Dermis microvascular lymphatic vessel endothelial cell (primary cell): ENCODE measurements at regions not wholly inside any gene's neighbourhood (a gene's known extent, or its start where the extent isn't known, plus 50 kb on each side); places are given as distances from the start of the nearest gene placed in this dataset.

ENCODE experiments used
- DNase-seq, 2 donors: peaks; one replicate each; pipeline versions ENCODE4 v3.0.0 to v3.0.0-alpha.2; 2010; ENCODE audit warnings: low read depth in 2 of 2

DNA sequence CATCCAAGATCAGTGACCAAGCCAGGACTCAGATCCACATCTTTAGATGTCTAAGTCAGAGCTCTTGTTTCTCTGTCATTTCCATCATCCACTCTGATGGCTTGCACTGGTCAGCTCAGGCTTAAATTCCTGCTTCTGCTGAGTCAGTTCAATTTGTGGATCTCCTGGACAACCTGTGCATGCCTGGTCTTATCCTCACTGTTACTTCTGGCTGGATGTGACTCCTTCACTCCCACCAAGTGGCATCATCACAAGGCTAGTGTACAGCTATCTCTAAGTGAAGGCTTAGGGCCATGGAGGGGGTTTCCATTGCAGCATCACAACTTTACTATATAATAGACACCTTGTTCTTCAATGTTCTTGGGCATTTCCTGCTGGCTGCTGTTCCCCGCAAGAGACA lies 102.9 kb downstream of the EMP1 start:
- no peak for DNase-seq

DNA sequence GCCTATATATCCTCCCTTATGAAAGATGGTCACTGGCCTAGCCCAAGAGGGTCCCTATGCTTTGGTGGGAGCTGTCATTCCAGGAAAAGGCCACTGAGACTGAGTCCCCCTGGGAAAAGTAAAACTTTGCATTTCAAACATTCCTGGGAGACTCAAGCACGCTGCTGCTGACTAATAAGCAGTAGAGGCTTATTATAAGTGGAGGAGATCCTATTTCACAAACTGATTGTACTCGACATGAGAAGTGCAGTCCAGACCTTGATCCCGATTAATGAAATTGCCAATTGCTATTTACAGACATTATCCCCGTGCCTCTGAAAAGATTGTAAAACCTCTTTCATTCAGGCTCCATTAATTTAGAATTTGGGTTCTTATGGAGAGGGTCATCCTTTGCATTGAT lies 96.6 kb downstream of the EMP1 start:
- DNase-seq = no peak

DNA sequence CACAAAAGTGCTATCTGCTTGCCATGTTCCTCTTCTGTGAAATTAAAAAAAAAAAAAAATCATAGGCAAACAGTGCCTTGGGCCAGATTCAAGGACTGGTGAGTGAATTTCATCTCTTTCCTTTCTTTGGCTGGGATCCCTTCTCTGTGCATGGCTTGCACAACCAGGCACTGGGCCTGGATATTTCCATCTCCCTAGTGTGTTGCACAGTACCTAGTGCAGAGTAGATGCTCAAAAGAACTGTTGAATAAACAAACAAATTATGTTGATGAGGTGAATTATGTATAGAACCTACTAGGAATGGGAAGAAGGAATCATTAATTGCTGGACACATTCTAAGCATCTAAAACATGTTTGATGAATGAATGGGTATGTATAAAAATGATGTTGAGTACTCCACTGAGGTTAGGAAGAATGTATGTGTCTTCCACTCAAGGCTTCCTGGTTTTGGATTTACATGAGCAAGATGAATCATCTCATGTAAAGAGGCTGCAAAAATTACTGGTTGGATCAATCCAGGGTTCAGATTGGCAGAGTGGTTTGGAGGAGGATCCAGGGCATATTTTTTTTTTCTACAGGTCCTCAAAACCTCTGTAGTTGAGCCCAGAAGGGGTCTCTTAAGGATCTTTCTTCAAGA lies 93.2 kb downstream of the EMP1 start:
- no peak for DNase-seq

DNA sequence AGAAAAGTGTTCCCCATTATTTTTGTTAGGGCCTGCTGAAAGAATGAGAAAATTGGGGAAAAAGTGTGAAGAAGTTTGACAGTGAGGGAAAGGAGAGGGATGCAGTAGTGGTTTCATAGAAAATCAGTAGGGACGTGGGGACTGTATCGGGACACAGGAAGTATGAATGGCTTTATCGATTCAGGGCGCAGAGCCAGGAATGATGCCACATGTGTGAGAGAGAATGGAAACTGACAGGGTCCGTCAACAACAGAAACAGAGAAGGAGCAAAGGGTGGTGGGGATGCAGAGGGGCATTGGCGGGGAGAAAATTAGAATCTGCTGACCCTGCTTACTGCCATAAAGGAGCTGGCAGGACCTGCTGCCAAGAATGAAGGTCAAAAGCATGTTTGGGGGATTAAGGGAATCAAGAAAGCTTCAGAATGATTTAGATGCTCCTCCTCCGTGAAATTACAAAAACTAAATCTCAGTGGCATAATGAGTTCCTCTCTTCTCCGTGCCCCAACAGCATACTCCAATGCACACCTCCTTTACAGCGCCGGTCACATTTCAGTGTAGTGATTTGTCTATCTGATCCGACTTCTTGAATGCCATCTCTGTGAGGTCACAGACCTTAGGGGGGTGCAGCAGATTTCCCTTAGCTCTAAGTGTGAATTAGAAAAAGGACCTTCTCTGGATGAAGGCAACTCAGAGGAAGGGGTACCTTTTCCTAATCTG lies 92.6 kb downstream of the EMP1 start:
- DNase-seq = no peak

GRCh38 chr12:13288501-13288900 lies 92.0 kb downstream of the EMP1 start:
- DNase-seq = no peak

- no peak for DNase-seq
Measured at GRCh38 chr12:13283867-13284266, 87.3 kb downstream of the EMP1 start.

DNA sequence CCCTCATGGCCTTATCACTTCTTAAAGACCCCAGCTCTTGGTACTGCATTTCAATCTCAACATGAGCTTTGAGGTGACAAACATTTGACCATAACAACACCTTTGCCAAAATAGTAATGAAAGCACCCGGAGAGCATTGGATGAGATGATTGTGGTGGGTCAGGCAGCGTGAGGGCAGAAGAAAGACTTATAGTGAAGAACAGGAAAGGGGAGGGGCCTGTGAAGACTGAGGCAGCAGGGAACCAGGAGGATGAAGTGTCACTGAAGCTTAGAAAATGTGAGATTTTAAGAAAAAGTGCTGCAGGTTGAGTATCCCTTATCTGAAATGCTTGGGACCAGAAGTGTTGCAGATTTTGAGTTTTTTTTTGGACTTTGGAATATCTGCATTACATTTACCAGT lies 86.3 kb downstream of the EMP1 start:
- DNase-seq = no peak

- DNase-seq = peak; percentile 26 to 64
Measured at GRCh38 chr12:13278249-13278787, 81.8 kb downstream of the EMP1 start.

DNA sequence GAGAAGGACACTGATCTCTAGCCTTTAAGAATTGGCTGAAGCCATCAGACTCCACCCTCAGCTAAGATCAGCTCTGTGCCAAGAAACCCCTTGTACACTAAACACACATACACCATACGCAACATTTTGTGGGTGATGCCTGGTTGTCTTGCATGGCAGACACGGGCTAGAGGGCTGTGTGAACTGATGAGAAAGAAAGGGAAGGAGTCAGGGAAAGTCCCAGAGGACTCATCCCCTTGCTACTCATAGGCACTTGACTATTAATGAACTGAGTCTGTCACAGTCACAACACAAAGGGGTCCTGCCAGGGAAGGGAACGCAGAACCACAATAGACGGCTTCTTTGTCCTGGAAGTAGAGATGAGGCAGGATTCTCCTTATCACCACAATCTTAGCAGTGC lies 80.8 kb downstream of the EMP1 start:
- no peak for DNase-seq

DNA sequence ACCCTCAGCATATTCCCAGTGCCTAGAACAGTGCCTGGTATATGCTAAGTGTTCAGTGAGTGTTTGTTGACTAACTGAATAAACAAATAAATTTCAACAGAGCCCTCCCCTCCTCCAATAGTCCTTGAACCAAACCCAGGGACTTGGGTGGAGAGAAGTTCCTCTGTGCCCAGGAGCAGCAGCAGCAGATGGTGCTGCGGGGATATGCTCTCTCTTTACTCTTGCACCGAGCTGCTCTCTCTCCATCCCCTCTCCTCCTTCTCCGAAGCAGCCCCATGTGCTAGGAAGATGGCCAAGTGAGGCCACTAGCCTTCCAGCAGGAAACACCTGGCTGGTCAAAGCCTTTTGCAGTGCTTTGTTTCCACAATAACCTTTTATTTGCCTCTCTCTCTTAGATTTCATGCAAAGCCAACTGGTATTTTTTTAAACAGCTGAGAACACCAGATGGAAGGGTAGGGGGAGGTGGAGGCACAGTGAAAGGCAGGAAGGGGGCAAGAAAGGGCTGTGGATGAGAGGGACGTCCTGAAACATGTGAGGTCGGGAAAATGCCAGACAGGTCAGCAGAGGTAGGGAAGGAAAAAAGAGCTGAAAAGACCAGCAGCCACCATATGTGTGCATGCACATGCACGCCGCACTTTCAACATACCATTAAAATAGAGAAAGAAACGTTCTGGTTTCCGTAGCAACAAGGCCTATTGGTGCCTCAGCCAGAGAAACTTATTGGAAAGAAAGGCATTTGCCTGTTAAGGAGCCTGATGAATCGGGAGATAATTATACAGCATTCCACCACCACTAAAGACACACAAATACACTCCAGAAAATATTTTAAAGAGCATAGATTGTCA lies 78.9 kb downstream of the EMP1 start:
- DNase-seq = peak; percentile 45 to 83

GRCh38 chr12:13273850-13274249 lies 77.3 kb downstream of the EMP1 start:
- no peak for DNase-seq

- DNase-seq = no peak
Measured at GRCh38 chr12:13273097-13273496, 76.6 kb downstream of the EMP1 start.

GRCh38 chr12:13270817-13271216 lies 74.3 kb downstream of the EMP1 start:
- no peak for DNase-seq
